Renal cortical epithelial cell (primary cell): ENCODE measurements at regions not wholly inside any gene's neighbourhood (a gene's known extent, or its start where the extent isn't known, plus 50 kb on each side); places are given as distances from the start of the nearest gene placed in this dataset.

Source experiments
- DNase-seq: peaks from one replicate; pipeline ENCODE4 v3.0.0-alpha.2; 2011; ENCODE audit warnings: low read depth

- DNase-seq: peak; percentile 15
Measured at GRCh38 chr21:18951271-18952038, 547.9 kb upstream of the TMPRSS15 start.

- DNase-seq: no peak
Measured at GRCh38 chr21:18954441-18954844, 550.9 kb upstream of the TMPRSS15 start.

- no peak for DNase-seq
Measured at GRCh38 chr21:18959817-18960216, 556.2 kb upstream of the TMPRSS15 start.

GRCh38 chr21:18960306-18960705 is 556.7 kb upstream of the TMPRSS15 start:
- DNase-seq: no peak

GRCh38 chr21:18970416-18970815 is 566.8 kb upstream of the TMPRSS15 start:
- DNase-seq: no peak

- no peak for DNase-seq
Measured at GRCh38 chr21:18970941-18971340, 567.4 kb upstream of the TMPRSS15 start.

- DNase-seq: no peak
Measured at GRCh38 chr21:18985584-18985983, 582.0 kb upstream of the TMPRSS15 start.

- no peak for DNase-seq
Measured at GRCh38 chr21:18986197-18986596, 582.6 kb upstream of the TMPRSS15 start.

GRCh38 chr21:18987520-18988026 is 584.0 kb upstream of the TMPRSS15 start:
- peak; percentile 33 for DNase-seq

- peak; percentile 75 for DNase-seq
Measured at GRCh38 chr21:18989953-18990495, 586.4 kb upstream of the TMPRSS15 start.

GRCh38 chr21:18991846-18992245 is 588.3 kb upstream of the TMPRSS15 start:
- no peak for DNase-seq

GRCh38 chr21:19010251-19010650 is 606.7 kb upstream of the TMPRSS15 start:
- DNase-seq: no peak

GRCh38 chr21:19010996-19011395 is 607.4 kb upstream of the TMPRSS15 start:
- DNase-seq: no peak

GRCh38 chr21:19011451-19011850 is 607.9 kb upstream of the TMPRSS15 start:
- no peak for DNase-seq

- DNase-seq: no peak
Measured at GRCh38 chr21:19013916-19014315, 610.3 kb upstream of the TMPRSS15 start.

- DNase-seq: no peak
Measured at GRCh38 chr21:19018529-19018928, 614.9 kb upstream of the TMPRSS15 start.

GRCh38 chr21:19022978-19023377 is 619.4 kb upstream of the TMPRSS15 start:
- no peak for DNase-seq

- DNase-seq: no peak
Measured at GRCh38 chr21:19026911-19027310, 623.3 kb upstream of the TMPRSS15 start.

- DNase-seq: no peak
Measured at GRCh38 chr21:19029816-19030215, 626.2 kb upstream of the TMPRSS15 start.

GRCh38 chr21:19031953-19032352 is 628.4 kb upstream of the TMPRSS15 start:
- no peak for DNase-seq

- DNase-seq: no peak
Measured at GRCh38 chr21:19034041-19034440, 630.5 kb upstream of the TMPRSS15 start.

GRCh38 chr21:19034560-19034959 is 631.0 kb upstream of the TMPRSS15 start:
- no peak for DNase-seq

- DNase-seq: no peak
Measured at GRCh38 chr21:19045876-19046275, 642.3 kb upstream of the TMPRSS15 start.
